ENCODE measurements at regions not wholly inside any gene's neighbourhood (a gene's known extent, or its start where the extent isn't known, plus 50 kb on each side); places are given as distances from the start of the nearest gene placed in this dataset.

DNA sequence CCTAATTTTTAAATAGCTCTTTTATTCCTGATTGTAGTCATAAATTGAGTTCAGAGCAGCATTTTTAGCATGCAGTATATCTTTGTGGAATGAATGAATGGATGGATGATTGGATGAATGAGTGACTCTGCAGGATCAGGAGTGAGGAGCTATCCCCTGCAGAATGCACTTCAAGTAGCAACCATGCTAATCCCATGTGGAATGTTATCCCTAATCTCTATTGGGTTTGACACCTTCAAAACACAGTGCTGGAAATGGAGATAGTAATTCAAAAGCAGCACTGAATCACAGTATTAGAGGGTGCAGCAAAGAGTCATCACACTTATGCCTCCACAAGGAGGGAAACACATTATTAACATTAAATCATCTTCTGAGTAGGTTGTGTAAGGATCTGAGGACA is 501.9 kb downstream of the SHISA9 start:
- ChIA-PET CTCF (no interaction called here), SMC1A (ENCODE audit: uncharacterized antibody, unreplicated experiment) (interaction anchor here (0.7 kb wide), 1 partner anchor 22 kb away, joined by 3 read pairs; no protein-coding TSS in a partner anchor)

GRCh38 chr16:13414154-13414553 is 505.8 kb upstream of the ERCC4 start:
- no peak for ATAC-seq
- RAD21 ChIA-PET (ENCODE audit: unreplicated experiment): interaction anchor here (0.6 to 1.3 kb wide), 4 partner anchors 23 to 285 kb away, joined by 3 to 4 read pairs (median 3); no protein-coding TSS in a partner anchor
- no peak overlapping the region for H2AFZ ChIP-seq (ENCODE audit: control insufficient read depth, low read depth, low read length)
- H3K4me2 ChIP-seq (ENCODE audit: control insufficient read depth, insufficient read depth): no peak overlapping the region
- H3K9me3 ChIP-seq (replicated peaks; ENCODE audit: control insufficient read depth, insufficient read depth, low read length): peaks cover 2% of the 10 kb centered on the region; the same call in 2 of the 3 replicates
- no TSS peak for BruUV-seq (replicated peaks)
- in situ Hi-C loops (cut with MboI): no loop called here
- no peak overlapping the region for H3K27ac ChIP-seq (ENCODE audit: control insufficient read depth, insufficient read depth)
- H3K27me3 ChIP-seq (replicated peaks in 1 of 2; ENCODE audit: control insufficient read depth in 2 of 2, insufficient read depth in 2 of 2, low read length in 1 of 2): no peaks in the 10 kb centered on the region
- POLR2A ChIA-PET: interaction anchor here (0.6 kb wide), 2 partner anchors 23 to 1252 kb away, joined by 3 to 6 read pairs; no protein-coding TSS in a partner anchor
- CTCF ChIA-PET: no interaction called here
- intact Hi-C loops (cut with micrococcal nuclease; ENCODE audit: unreplicated experiment): no loop called here
- H3K4me1 ChIP-seq (ENCODE audit: control insufficient read depth, insufficient read depth, low read length): no peaks in the 10 kb centered on the region
- no peaks in the 10 kb centered on the region for H3K79me2 ChIP-seq (ENCODE audit: control insufficient read depth, insufficient read depth, low read length)
- H4K20me1 ChIP-seq (ENCODE audit: control insufficient read depth, insufficient read depth): no peaks in the 10 kb centered on the region
- no peak for FAIRE-seq
- no peak overlapping the region for H3K9ac ChIP-seq (ENCODE audit: control insufficient read depth, insufficient read depth, low read length)
- H3K4me3 ChIP-seq: no peak overlapping the region
- no peaks in the 10 kb centered on the region for H3K36me3 ChIP-seq (ENCODE audit: control insufficient read depth in 2 of 2, insufficient read depth in 2 of 2, low read length in 1 of 2)
- SMC1A ChIA-PET (ENCODE audit: uncharacterized antibody, unreplicated experiment): interaction anchor here (1.5 to 1.9 kb wide), 2 partner anchors 10 to 17 kb away, joined by 3 to 5 read pairs; no protein-coding TSS in a partner anchor
- DNase-seq (ENCODE audit: low read depth, low spot score): no peak
- TF ChIP-seq WRNIP1 (IDR thresholded peaks at IDR 0.05; ENCODE audit: borderline replicate concordance, low read depth, low read length) (no peak), PAX5 (IDR thresholded peaks at IDR 0.05; ENCODE audit: borderline replicate concordance, low read depth, low read length) (no peak), TCF3 (IDR thresholded peaks at IDR 0.05; ENCODE audit: borderline replicate concordance, insufficient read depth, low read depth, low read length) (no peak), TCF12 (IDR thresholded peaks at IDR 0.05; ENCODE audit: low read depth, low read length) (no peak), E2F4 (IDR thresholded peaks at IDR 0.05; ENCODE audit: low read depth, low read length) (no peak), TARDBP (IDR thresholded peaks at IDR 0.05; ENCODE audit: borderline replicate concordance) (no peak), SIN3A (IDR thresholded peaks at IDR 0.05; ENCODE audit: low read depth, low read length) (no peak), NRF1 (conservative IDR thresholded peaks at IDR 0.05; ENCODE audit: low read depth, low read length) (no peak)
- TF ChIP-seq, protein P1, sequence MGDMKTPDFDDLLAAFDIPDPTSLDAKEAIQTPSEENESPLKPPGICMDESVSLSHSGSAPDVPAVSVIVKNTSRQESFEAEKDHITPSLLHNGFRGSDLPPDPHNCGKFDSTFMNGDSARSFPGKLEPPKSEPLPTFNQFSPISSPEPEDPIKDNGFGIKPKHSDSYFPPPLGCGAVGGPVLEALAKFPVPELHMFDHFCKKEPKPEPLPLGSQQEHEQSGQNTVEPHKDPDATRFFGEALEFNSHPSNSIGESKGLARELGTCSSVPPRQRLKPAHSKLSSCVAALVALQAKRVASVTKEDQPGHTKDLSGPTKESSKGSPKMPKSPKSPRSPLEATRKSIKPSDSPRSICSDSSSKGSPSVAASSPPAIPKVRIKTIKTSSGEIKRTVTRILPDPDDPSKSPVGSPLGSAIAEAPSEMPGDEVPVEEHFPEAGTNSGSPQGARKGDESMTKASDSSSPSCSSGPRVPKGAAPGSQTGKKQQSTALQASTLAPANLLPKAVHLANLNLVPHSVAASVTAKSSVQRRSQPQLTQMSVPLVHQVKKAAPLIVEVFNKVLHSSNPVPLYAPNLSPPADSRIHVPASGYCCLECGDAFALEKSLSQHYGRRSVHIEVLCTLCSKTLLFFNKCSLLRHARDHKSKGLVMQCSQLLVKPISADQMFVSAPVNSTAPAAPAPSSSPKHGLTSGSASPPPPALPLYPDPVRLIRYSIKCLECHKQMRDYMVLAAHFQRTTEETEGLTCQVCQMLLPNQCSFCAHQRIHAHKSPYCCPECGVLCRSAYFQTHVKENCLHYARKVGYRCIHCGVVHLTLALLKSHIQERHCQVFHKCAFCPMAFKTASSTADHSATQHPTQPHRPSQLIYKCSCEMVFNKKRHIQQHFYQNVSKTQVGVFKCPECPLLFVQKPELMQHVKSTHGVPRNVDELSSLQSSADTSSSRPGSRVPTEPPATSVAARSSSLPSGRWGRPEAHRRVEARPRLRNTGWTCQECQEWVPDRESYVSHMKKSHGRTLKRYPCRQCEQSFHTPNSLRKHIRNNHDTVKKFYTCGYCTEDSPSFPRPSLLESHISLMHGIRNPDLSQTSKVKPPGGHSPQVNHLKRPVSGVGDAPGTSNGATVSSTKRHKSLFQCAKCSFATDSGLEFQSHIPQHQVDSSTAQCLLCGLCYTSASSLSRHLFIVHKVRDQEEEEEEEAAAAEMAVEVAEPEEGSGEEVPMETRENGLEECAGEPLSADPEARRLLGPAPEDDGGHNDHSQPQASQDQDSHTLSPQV (IDR thresholded peaks at IDR 0.05): no peak
- TF ChIP-seq, protein P2, sequence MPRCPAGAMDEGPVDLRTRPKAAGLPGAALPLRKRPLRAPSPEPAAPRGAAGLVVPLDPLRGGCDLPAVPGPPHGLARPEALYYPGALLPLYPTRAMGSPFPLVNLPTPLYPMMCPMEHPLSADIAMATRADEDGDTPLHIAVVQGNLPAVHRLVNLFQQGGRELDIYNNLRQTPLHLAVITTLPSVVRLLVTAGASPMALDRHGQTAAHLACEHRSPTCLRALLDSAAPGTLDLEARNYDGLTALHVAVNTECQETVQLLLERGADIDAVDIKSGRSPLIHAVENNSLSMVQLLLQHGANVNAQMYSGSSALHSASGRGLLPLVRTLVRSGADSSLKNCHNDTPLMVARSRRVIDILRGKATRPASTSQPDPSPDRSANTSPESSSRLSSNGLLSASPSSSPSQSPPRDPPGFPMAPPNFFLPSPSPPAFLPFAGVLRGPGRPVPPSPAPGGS (IDR thresholded peaks at IDR 0.05; ENCODE audit: borderline replicate concordance, insufficient read depth, low read depth, low read length, poor library complexity, severe bottlenecking): no peak

More for the DNA sequence above, 501.9 kb downstream of the SHISA9 start:
- Histone ChIP-seq H4K20me1 (ENCODE audit: control insufficient read depth, insufficient read depth) (no peaks in the 10 kb centered on the region), H3K4me2 (ENCODE audit: control insufficient read depth, insufficient read depth) (no peak overlapping the region), H3K36me3 (ENCODE audit: control insufficient read depth in 2 of 2, insufficient read depth in 2 of 2, low read length in 1 of 2) (no peaks in the 10 kb centered on the region), H3K4me1 (ENCODE audit: control insufficient read depth, insufficient read depth, low read length) (no peaks in the 10 kb centered on the region), H3K4me3 (no peak overlapping the region), H3K79me2 (ENCODE audit: control insufficient read depth, insufficient read depth, low read length) (no peaks in the 10 kb centered on the region), H3K27me3 (replicated peaks in 1 of 2; ENCODE audit: control insufficient read depth in 2 of 2, insufficient read depth in 2 of 2, low read length in 1 of 2) (no peaks in the 10 kb centered on the region), H3K27ac (ENCODE audit: control insufficient read depth, insufficient read depth) (no peak overlapping the region), H2AFZ (ENCODE audit: control insufficient read depth, low read depth, low read length) (no peak overlapping the region), H3K9ac (ENCODE audit: control insufficient read depth, insufficient read depth, low read length) (no peak overlapping the region), H3K9me3 (replicated peaks; ENCODE audit: control insufficient read depth, insufficient read depth, low read length) (no peaks in the 10 kb centered on the region; the same call in 2 of the 3 replicates)
- intact Hi-C loops (cut with micrococcal nuclease; ENCODE audit: unreplicated experiment) (no loop called here), in situ Hi-C loops (cut with MboI) (no loop called here)
- RAD21 ChIA-PET (ENCODE audit: unreplicated experiment): no interaction called here
- no TSS peak for BruUV-seq (replicated peaks)
- FAIRE-seq (no peak), DNase-seq (ENCODE audit: low read depth, low spot score) (no peak), ATAC-seq (no peak)
- TF ChIP-seq NR2C2 (IDR thresholded peaks at IDR 0.05; ENCODE audit: borderline replicate concordance, control insufficient read depth, insufficient read length, low read depth) (no peak), JUND (IDR thresholded peaks at IDR 0.05; ENCODE audit: low read depth, low read length) (no peak), HDAC2 (IDR thresholded peaks at IDR 0.05) (no peak), SPI1 (IDR thresholded peaks at IDR 0.05; ENCODE audit: borderline replicate concordance, insufficient read depth, low read depth, low read length) (no peak)
- POLR2A ChIA-PET: no interaction called here
